PC-9 (cell line): ENCODE measurements at regions not wholly inside any gene's neighbourhood (a gene's known extent, or its start where the extent isn't known, plus 50 kb on each side); places are given as distances from the start of the nearest gene placed in this dataset.

Source experiments
- BruUV-seq: library from RNA; stranded (reverse); fragments of 400-500 nt; replicated peaks from 2 replicates; lab custom pipeline; 2021; lab: Mats Ljungman, UMichigan
- CTCF ChIA-PET: fragments of 300-600 bp; sonication (Branson Sonifier 250); formaldehyde crosslinking; loops from one replicate; lab custom pipeline; 2022; ENCODE audit warnings: antibody characterized with exemption; lab: Charles Lee
- POLR2A ChIA-PET: fragments of 300-600 bp; sonication (Branson Sonifier 250); formaldehyde crosslinking; loops from one replicate; lab custom pipeline; 2022; ENCODE audit warnings: antibody characterized with exemption; ENCODE audit not compliant: unreplicated experiment; lab: Charles Lee
- DNase-seq, 2 experiments: peaks; one replicate each; pipeline versions ENCODE4 v3.0.0 to v3.0.0-alpha.2; 2015 to 2022; ENCODE audit warnings: mixed read lengths in 1 of 2
- H2AFZ ChIP-seq: fragments of 200-600 bp; sonication (generic); 2 replicates; pipeline ENCODE4 v1.8.1; 2017; ENCODE audit warnings: antibody characterized with exemption
- H3F3A ChIP-seq: fragments of 200-600 bp; sonication (generic); 2 replicates; pipeline ENCODE4 v1.8.1; 2017; ENCODE audit warnings: antibody characterized with exemption, mild to moderate bottlenecking, low read depth; ENCODE audit not compliant: insufficient read depth
- H3K27ac ChIP-seq: fragments of 200-600 bp; sonication (generic); 2 replicates; pipeline ENCODE4 v1.6.1; 2016; ENCODE audit warnings: mixed run types
- H3K27me3 ChIP-seq: fragments of 200-600 bp; sonication (generic); 2 replicates; pipeline ENCODE4 v1.6.1; 2016; ENCODE audit warnings: low read depth, mixed run types; ENCODE audit not compliant: insufficient read depth
- H3K36me3 ChIP-seq: fragments of 200-600 bp; sonication (generic); 2 replicates; pipeline ENCODE4 v1.6.1; 2016; ENCODE audit warnings: low read depth, mixed run types
- H3K4me1 ChIP-seq: fragments of 200-600 bp; sonication (generic); replicated peaks from 2 replicates; pipeline ENCODE4 v1.6.1; 2016; ENCODE audit warnings: mixed run types; ENCODE audit not compliant: insufficient read depth
- H3K4me2 ChIP-seq: fragments of 200-600 bp; sonication (generic); 2 replicates; pipeline ENCODE4 v1.6.1; 2017; ENCODE audit warnings: mixed run types
- H3K4me3 ChIP-seq: fragments of 200-600 bp; sonication (generic); 2 replicates; pipeline ENCODE4 v1.6.1; 2016; ENCODE audit warnings: mixed run types
- H3K79me2 ChIP-seq: fragments of 200-600 bp; sonication (generic); 2 replicates; pipeline ENCODE4 v1.6.1; 2017; ENCODE audit warnings: low read depth, mixed run types
- H3K9me2 ChIP-seq: fragments of 200-600 bp; sonication (generic); 2 replicates; pipeline ENCODE4 v1.8.1; 2017; ENCODE audit warnings: mild to moderate bottlenecking; ENCODE audit not compliant: insufficient read depth
- H3K9me3 ChIP-seq: fragments of 200-600 bp; sonication (generic); 2 replicates; pipeline ENCODE4 v1.8.1; 2016; ENCODE audit warnings: low read depth; ENCODE audit not compliant: insufficient read depth
- H4K20me1 ChIP-seq: fragments of 200-600 bp; sonication (generic); 2 replicates; pipeline ENCODE4 v1.8.1; 2017; ENCODE audit not compliant: insufficient read depth
- EZH2 ChIP-seq: fragments of 200-600 bp; sonication (generic); IDR thresholded peaks from 2 replicates; pipeline ENCODE4 v1.8.0; 2017; ENCODE audit warnings: antibody characterized with exemption, low read depth
- intact Hi-C: fragments of 100-400 bp; cut with micrococcal nuclease; formaldehyde crosslinking; loops from one replicate; pipeline ENCODE4 v1.10.0; 2022; ENCODE audit not compliant: unreplicated experiment
- TF ChIP-seq, protein P1 (sequence below): fragments of 200-600 bp; sonication (generic); conservative IDR thresholded peaks from 2 replicates; pipeline ENCODE4 v1.6.1; 2017; ENCODE audit warnings: mixed run types, antibody characterized with exemption, mild to moderate bottlenecking, moderate library complexity

DNA sequence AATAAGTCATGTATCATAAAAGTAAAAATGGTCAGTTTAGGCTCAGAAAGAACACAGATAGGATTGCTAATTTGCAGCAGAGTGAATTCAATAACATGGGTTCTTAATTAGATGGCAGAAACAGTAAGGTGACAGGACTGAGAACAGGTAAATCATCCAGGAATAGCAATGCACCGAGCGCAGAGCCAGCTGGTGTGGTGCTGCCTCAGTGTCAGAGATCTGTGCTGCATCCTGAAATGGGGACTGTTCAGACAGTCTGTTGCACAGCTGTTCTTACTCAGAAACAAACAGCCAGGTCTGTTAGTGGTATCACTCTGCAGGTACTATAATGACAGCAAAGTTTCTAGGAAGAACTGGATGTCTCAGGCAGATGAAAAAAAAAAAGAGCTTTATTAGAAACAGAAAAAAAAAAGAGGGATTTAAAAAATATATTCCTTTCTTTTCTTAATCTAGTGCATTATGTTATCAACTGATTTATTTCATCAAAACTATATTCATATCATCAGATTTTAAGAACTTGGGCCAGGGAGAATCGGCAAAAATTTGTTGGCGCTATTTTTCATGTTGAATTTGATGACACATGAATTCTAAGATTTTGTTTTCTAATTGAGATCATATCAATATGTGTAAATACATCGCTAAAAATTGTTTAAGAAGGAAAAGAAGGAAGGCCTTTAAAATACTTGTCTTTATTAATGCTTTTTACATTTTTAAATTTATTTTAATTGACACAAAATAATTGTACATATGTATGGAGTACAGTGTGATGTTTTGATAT, 501.8 kb downstream of the PRKD1 start:
- Histone ChIP-seq H3K9me2 (no peaks in the 10 kb centered on the region), H2AFZ (no peak overlapping the region), H3K27me3 (no peaks in the 10 kb centered on the region), H3K27ac (no peak overlapping the region), H3K79me2 (no peaks in the 10 kb centered on the region), H3F3A (no peaks in the 10 kb centered on the region), H3K4me1 (no peaks in the 10 kb centered on the region), H3K4me3 (no peak overlapping the region), H3K36me3 (no peaks in the 10 kb centered on the region), H3K9me3 (no peaks in the 10 kb centered on the region), H4K20me1 (no peaks in the 10 kb centered on the region), H3K4me2 (no peak overlapping the region)
- intact Hi-C loops: no loop called here
- CTCF ChIA-PET: no interaction called here
- POLR2A ChIA-PET: no interaction called here
- no TSS peak for BruUV-seq
- TF ChIP-seq, protein P1, sequence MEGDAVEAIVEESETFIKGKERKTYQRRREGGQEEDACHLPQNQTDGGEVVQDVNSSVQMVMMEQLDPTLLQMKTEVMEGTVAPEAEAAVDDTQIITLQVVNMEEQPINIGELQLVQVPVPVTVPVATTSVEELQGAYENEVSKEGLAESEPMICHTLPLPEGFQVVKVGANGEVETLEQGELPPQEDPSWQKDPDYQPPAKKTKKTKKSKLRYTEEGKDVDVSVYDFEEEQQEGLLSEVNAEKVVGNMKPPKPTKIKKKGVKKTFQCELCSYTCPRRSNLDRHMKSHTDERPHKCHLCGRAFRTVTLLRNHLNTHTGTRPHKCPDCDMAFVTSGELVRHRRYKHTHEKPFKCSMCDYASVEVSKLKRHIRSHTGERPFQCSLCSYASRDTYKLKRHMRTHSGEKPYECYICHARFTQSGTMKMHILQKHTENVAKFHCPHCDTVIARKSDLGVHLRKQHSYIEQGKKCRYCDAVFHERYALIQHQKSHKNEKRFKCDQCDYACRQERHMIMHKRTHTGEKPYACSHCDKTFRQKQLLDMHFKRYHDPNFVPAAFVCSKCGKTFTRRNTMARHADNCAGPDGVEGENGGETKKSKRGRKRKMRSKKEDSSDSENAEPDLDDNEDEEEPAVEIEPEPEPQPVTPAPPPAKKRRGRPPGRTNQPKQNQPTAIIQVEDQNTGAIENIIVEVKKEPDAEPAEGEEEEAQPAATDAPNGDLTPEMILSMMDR: no peak
- no peak for TF ChIP-seq EZH2
- DNase-seq: no peak

- no peaks in the 10 kb centered on the region for H4K20me1 ChIP-seq
- DNase-seq: no peak
- H3K4me1 ChIP-seq: no peaks in the 10 kb centered on the region
- no TSS peak for BruUV-seq
- ChIA-PET CTCF (no interaction called here), POLR2A (interaction anchor here (0.7 kb wide), 1 partner anchor 8 kb away, joined by 8 read pairs; no protein-coding TSS in a partner anchor)
- intact Hi-C loops: no loop called here
- no peak overlapping the region for H3K4me2 ChIP-seq
- TF ChIP-seq EZH2: no peak
- TF ChIP-seq, protein P1: no peak
- H3K9me3 ChIP-seq: no peaks in the 10 kb centered on the region
- H3K36me3 ChIP-seq: no peaks in the 10 kb centered on the region
- no peaks in the 10 kb centered on the region for H3K79me2 ChIP-seq
- no peak overlapping the region for H3K4me3 ChIP-seq
- no peaks in the 10 kb centered on the region for H3F3A ChIP-seq
- no peaks in the 10 kb centered on the region for H3K9me2 ChIP-seq
- no peaks in the 10 kb centered on the region for H3K27me3 ChIP-seq
- H3K27ac ChIP-seq: no peak overlapping the region
- H2AFZ ChIP-seq: no peak overlapping the region
These were observed 485.0 kb downstream of the PRKD1 start for GRCh38 chr14:29442696-29443095.

- no peak overlapping the region for H3K4me2 ChIP-seq
- H3K4me3 ChIP-seq: no peak overlapping the region
- POLR2A ChIA-PET: interaction anchor here (0.7 kb wide), 1 partner anchor 717 kb away, joined by 5 read pairs; no protein-coding TSS in a partner anchor
- H3K9me2 ChIP-seq: no peaks in the 10 kb centered on the region
- H3K4me1 ChIP-seq: no peaks in the 10 kb centered on the region
- no peaks in the 10 kb centered on the region for H3K36me3 ChIP-seq
- H3F3A ChIP-seq: no peaks in the 10 kb centered on the region
- no peak overlapping the region for H3K27ac ChIP-seq
- no peaks in the 10 kb centered on the region for H3K9me3 ChIP-seq
- H3K27me3 ChIP-seq: no peaks in the 10 kb centered on the region
- no peak overlapping the region for H2AFZ ChIP-seq
- DNase-seq: no peak
- CTCF ChIA-PET: no interaction called here
- no peaks in the 10 kb centered on the region for H3K79me2 ChIP-seq
- TF ChIP-seq, protein P1: no peak
- TF ChIP-seq EZH2: no peak
- intact Hi-C loops: no loop called here
- no TSS peak for BruUV-seq
- no peaks in the 10 kb centered on the region for H4K20me1 ChIP-seq
These were observed 483.4 kb downstream of the PRKD1 start for GRCh38 chr14:29444216-29444615.
